ENCODE measurements at regions not wholly inside any gene's neighbourhood (a gene's known extent, or its start where the extent isn't known, plus 50 kb on each side); places are given as distances from the start of the nearest gene placed in this dataset.

DNA sequence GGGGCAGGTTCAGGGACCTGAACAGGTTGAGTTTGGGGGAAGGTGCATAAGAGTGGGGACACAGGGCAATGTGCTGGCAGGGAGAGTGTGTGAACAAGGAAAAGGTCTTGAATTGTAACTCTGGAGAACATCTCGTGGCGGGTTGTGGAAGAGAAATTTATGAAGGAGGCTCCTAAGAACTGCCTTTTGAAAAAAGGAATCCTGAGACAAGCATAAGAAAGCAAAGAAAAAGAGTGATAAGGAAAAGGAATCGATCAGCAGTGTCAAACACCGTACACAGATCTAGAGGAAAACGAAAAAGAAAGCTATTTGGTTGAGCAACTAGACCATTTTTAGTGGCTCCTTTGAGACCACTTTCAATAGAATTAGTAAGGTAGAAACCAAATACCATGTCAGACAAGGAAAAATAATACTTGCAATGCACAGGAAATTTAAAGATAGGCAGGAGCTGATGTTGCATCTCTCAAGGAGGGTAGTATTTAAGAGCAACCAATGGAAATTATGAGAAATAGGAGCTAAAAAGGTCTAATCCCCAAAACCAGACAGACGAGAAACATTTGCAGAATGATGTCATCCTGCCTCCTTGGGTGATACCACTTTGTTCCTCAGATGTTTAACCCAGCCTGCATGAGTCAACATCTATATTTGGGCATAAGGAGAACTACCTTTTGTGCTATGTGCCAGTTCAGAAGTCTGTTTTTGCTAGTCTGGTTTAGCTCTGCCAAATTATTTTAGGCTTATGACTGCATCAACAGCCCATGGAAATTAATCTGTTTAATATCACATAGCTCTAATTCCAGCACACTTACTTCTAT lies 64.5 kb upstream of the STK38L start:
- in situ Hi-C loops (cut with HindIII; ENCODE audit: low pct_unique_long_range_greater_than_20kb, low sequenced_read_pairs) (no loop called here), intact Hi-C loops (cut with micrococcal nuclease; ENCODE audit: unreplicated experiment) (no loop called here)
- ChIA-PET CTCF (interaction anchor here (0.6 kb wide), 1 partner anchor 140 kb away, joined by 7 read pairs; no protein-coding TSS in a partner anchor), POLR2A (no interaction called here)
- TF ChIP-seq TCF7L2 (IDR thresholded peaks at IDR 0.05; ENCODE audit: low read depth, low read length): no peak
- no peak for TF ChIP-seq POLR2AphosphoS5 (IDR thresholded peaks at IDR 0.05; ENCODE audit: low read depth, low read length)
- TF ChIP-seq, protein P1, sequence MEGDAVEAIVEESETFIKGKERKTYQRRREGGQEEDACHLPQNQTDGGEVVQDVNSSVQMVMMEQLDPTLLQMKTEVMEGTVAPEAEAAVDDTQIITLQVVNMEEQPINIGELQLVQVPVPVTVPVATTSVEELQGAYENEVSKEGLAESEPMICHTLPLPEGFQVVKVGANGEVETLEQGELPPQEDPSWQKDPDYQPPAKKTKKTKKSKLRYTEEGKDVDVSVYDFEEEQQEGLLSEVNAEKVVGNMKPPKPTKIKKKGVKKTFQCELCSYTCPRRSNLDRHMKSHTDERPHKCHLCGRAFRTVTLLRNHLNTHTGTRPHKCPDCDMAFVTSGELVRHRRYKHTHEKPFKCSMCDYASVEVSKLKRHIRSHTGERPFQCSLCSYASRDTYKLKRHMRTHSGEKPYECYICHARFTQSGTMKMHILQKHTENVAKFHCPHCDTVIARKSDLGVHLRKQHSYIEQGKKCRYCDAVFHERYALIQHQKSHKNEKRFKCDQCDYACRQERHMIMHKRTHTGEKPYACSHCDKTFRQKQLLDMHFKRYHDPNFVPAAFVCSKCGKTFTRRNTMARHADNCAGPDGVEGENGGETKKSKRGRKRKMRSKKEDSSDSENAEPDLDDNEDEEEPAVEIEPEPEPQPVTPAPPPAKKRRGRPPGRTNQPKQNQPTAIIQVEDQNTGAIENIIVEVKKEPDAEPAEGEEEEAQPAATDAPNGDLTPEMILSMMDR (IDR thresholded peaks at IDR 0.05): no peak
- TF ChIP-seq, protein P2, sequence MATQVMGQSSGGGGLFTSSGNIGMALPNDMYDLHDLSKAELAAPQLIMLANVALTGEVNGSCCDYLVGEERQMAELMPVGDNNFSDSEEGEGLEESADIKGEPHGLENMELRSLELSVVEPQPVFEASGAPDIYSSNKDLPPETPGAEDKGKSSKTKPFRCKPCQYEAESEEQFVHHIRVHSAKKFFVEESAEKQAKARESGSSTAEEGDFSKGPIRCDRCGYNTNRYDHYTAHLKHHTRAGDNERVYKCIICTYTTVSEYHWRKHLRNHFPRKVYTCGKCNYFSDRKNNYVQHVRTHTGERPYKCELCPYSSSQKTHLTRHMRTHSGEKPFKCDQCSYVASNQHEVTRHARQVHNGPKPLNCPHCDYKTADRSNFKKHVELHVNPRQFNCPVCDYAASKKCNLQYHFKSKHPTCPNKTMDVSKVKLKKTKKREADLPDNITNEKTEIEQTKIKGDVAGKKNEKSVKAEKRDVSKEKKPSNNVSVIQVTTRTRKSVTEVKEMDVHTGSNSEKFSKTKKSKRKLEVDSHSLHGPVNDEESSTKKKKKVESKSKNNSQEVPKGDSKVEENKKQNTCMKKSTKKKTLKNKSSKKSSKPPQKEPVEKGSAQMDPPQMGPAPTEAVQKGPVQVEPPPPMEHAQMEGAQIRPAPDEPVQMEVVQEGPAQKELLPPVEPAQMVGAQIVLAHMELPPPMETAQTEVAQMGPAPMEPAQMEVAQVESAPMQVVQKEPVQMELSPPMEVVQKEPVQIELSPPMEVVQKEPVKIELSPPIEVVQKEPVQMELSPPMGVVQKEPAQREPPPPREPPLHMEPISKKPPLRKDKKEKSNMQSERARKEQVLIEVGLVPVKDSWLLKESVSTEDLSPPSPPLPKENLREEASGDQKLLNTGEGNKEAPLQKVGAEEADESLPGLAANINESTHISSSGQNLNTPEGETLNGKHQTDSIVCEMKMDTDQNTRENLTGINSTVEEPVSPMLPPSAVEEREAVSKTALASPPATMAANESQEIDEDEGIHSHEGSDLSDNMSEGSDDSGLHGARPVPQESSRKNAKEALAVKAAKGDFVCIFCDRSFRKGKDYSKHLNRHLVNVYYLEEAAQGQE (IDR thresholded peaks at IDR 0.05; ENCODE audit: insufficient read depth in 1 of 2, low read depth in 2 of 2, low read length in 1 of 2): no peak
- no peak for TF ChIP-seq SIN3A (IDR thresholded peaks at IDR 0.05; ENCODE audit: borderline replicate concordance, insufficient read depth, low read depth, low read length)
- DNase-seq (ENCODE audit: low read depth, low spot score) (peak; percentile 82), ATAC-seq (no peak)
- no peaks in the 10 kb centered on the region for H3K36me3 ChIP-seq (ENCODE audit: control insufficient read depth, insufficient read depth, low read length)
- no peak overlapping the region for H3K4me3 ChIP-seq (ENCODE audit: low read depth in 2 of 2, low read length in 2 of 2)
- no peak overlapping the region for H3K27ac ChIP-seq (ENCODE audit: low read length)
- no peaks in the 10 kb centered on the region for H3K4me1 ChIP-seq (ENCODE audit: control insufficient read depth, insufficient read depth, low read length)
- H3K9me3 ChIP-seq (ENCODE audit: control insufficient read depth, insufficient read depth, low read depth, low read length): no peaks in the 10 kb centered on the region
- H3K27me3 ChIP-seq (ENCODE audit: control insufficient read depth, insufficient read depth, low read length): peaks cover 29% of the 10 kb centered on the region
- no TSS peak for BruUV-seq (replicated peaks)

DNA sequence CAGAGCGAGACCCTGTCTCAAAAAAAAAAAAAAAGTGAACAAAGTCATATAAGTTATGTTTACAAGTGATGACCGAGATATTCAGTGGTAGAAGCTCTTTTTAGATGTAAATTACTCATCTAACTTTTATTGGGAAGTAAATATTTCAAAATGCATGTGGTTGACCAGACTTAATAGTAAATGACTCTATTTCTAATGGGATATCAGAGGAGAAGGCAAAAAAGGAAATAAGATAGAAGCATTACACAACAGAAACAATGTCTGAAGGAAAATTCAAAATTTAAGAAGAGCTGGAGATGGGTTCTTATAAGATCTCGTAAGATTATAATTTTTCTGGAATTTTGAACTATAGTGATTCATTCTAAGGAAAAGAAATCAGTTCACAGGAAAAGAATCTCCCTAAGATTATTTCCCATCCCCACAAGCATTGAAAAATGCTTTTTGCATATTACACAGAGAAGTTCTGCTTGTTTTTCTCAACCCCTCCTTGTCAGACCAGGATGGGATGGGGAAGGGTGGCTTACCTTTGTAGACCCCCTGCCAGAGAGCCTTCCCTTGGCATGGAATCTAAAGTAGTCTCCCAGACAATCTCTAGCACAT lies 63.1 kb upstream of the STK38L start:
- ChIA-PET POLR2A (interaction anchor here (0.6 kb wide), 1 partner anchor 157 kb away, joined by 3 read pairs; no protein-coding TSS in a partner anchor), CTCF (interaction anchor here (0.7 kb wide), 1 partner anchor 60 kb away, joined by 3 read pairs; no protein-coding TSS in a partner anchor)
- TF ChIP-seq TCF7L2 (IDR thresholded peaks at IDR 0.05; ENCODE audit: low read depth, low read length) (no peak), SIN3A (IDR thresholded peaks at IDR 0.05; ENCODE audit: borderline replicate concordance, insufficient read depth, low read depth, low read length) (no peak), POLR2AphosphoS5 (IDR thresholded peaks at IDR 0.05; ENCODE audit: low read depth, low read length) (no peak)
- TF ChIP-seq, protein P2 (IDR thresholded peaks at IDR 0.05; ENCODE audit: insufficient read depth in 1 of 2, low read depth in 2 of 2, low read length in 1 of 2): no peak
- TF ChIP-seq, protein P1 (IDR thresholded peaks at IDR 0.05): no peak
- intact Hi-C loops (cut with micrococcal nuclease; ENCODE audit: unreplicated experiment): no loop called here
- Histone ChIP-seq H3K27me3 (ENCODE audit: control insufficient read depth, insufficient read depth, low read length) (peaks cover 26% of the 10 kb centered on the region), H3K27ac (ENCODE audit: low read length) (no peak overlapping the region), H3K36me3 (ENCODE audit: control insufficient read depth, insufficient read depth, low read length) (no peaks in the 10 kb centered on the region), H3K9me3 (ENCODE audit: control insufficient read depth, insufficient read depth, low read depth, low read length) (no peaks in the 10 kb centered on the region), H3K4me1 (ENCODE audit: control insufficient read depth, insufficient read depth, low read length) (no peaks in the 10 kb centered on the region), H3K4me3 (ENCODE audit: low read depth in 2 of 2, low read length in 2 of 2) (no peak overlapping the region)
- BruUV-seq (replicated peaks): no TSS peak
- ATAC-seq: no peak
- DNase-seq (ENCODE audit: low read depth, low spot score): no peak
- in situ Hi-C loops (cut with HindIII; ENCODE audit: low pct_unique_long_range_greater_than_20kb, low sequenced_read_pairs): no loop called here

All from Panc1 (cell line).